Liver (tissue), 8 donors: ENCODE measurements at regions not wholly inside any gene's neighbourhood (a gene's known extent, or its start where the extent isn't known, plus 50 kb on each side); places are given as distances from the start of the nearest gene placed in this dataset.

ENCODE experiments used
- DNase-seq: peaks from one replicate; pipeline ENCODE4 v3.0.0-alpha.2; 2017; ENCODE audit warnings: low spot score
- H3K27ac ChIP-seq, 2 donors: one replicate each; pipeline ENCODE4 v1.7.0; 2013; ENCODE audit warnings: inconsistent platforms in 2 of 2, low read length in 2 of 2, control low read depth in 1 of 2, low read depth in 1 of 2, mild to moderate bottlenecking in 1 of 2
- H3K27me3 ChIP-seq, 4 donors: one replicate each; pipeline versions ENCODE4 v1.6.1 to v1.7.0; 2013; ENCODE audit warnings: low read length in 3 of 4, inconsistent platforms in 1 of 4, mild to moderate bottlenecking in 1 of 4, moderate library complexity in 1 of 4; ENCODE audit not compliant: control insufficient read depth in 4 of 4, insufficient read depth in 4 of 4
- H3K36me3 ChIP-seq, 4 donors: one replicate each; pipeline versions ENCODE4 v1.6.1 to v1.7.0; 2013; ENCODE audit warnings: low read length in 3 of 4, mild to moderate bottlenecking in 3 of 4, low read depth in 1 of 4, moderate library complexity in 1 of 4; ENCODE audit not compliant: control insufficient read depth in 4 of 4, insufficient read depth in 3 of 4
- H3K4me1 ChIP-seq, 4 donors: one replicate each; pipeline versions ENCODE4 v1.6.1 to v1.7.0; 2013; ENCODE audit warnings: low read length in 3 of 4, mild to moderate bottlenecking in 3 of 4, moderate library complexity in 1 of 4; ENCODE audit not compliant: control insufficient read depth in 4 of 4, insufficient read depth in 4 of 4
- H3K4me3 ChIP-seq, 3 donors: one replicate each; pipeline versions ENCODE4 v1.6.1 to v1.7.0; 2013; ENCODE audit warnings: low read length in 3 of 3, control low read depth in 1 of 3, low read depth in 1 of 3, mild to moderate bottlenecking in 1 of 3
- H3K9ac ChIP-seq, 2 donors: one replicate each; pipeline ENCODE4 v1.7.0; 2013; ENCODE audit warnings: low read length in 2 of 2, mild to moderate bottlenecking in 2 of 2, moderate library complexity in 2 of 2, control low read depth in 1 of 2, low read depth in 1 of 2
- H3K9me3 ChIP-seq, 4 donors: one replicate each; pipeline versions ENCODE4 v1.6.1 to v1.7.0; 2013; ENCODE audit warnings: low read length in 3 of 4; ENCODE audit not compliant: control insufficient read depth in 4 of 4
- CTCF ChIP-seq: fragments of 150-350 bp; IDR thresholded peaks from 2 replicates; pipeline ENCODE4 v1.5.1; 2017; ENCODE audit warnings: improper control_type of control experiment, low read depth, low read length; ENCODE audit not compliant: missing input control
- FOXA1 ChIP-seq: IDR thresholded peaks from 2 replicates; pipeline ENCODE4 v1.6.1; 2016; ENCODE audit warnings: antibody characterized with exemption
- HNF4A ChIP-seq, 2 donors: conservative IDR thresholded peaks; 2 replicates each; pipeline ENCODE4 v1.6.1; 2016; ENCODE audit warnings: antibody characterized with exemption in 2 of 2, mild to moderate bottlenecking in 2 of 2
- HNF4G ChIP-seq: IDR thresholded peaks from 2 replicates; pipeline ENCODE4 v1.6.1; 2016; ENCODE audit warnings: antibody characterized with exemption
- RXRA ChIP-seq, 2 donors: IDR thresholded peaks; 2 replicates each; pipeline ENCODE4 v1.6.1; 2017 to 2018; ENCODE audit warnings: antibody characterized with exemption in 2 of 2, mild to moderate bottlenecking in 1 of 2
- SP1 ChIP-seq: IDR thresholded peaks from 2 replicates; pipeline ENCODE4 v1.6.1; 2018; ENCODE audit warnings: antibody characterized with exemption, mild to moderate bottlenecking
- YY1 ChIP-seq: IDR thresholded peaks from 2 replicates; pipeline ENCODE4 v1.6.1; 2016; ENCODE audit warnings: antibody characterized with exemption, mild to moderate bottlenecking
- WGBS: extraction: QIAGEN DNeasy Blood & Tissue Kit; methylation state at CpG from one replicate; pipeline ENCODE4 v1.1.7; 2013; 5-methylcytosine and 5-hydroxymethylcytosine counted together
- TF ChIP-seq, protein P1 (sequence below): IDR thresholded peaks from 2 replicates; pipeline ENCODE4 v1.6.1; 2016; ENCODE audit warnings: antibody characterized with exemption
- TF ChIP-seq, protein P2 (sequence below): IDR thresholded peaks from 2 replicates; pipeline ENCODE4 v1.6.1; 2016; ENCODE audit warnings: antibody characterized with exemption, mild to moderate bottlenecking
- donor health status: healthy.
- donor health status: healthy.
- donor health status: healthy.
- donor health status: healthy.
- donor health status: healthy.

- no peak for DNase-seq
- no peak overlapping the region for H3K27ac ChIP-seq
- peaks cover 0 to 2% (median 0%) of the 10 kb centered on the region in 4 donors for H3K9me3 ChIP-seq
- H3K4me1 ChIP-seq = no peaks in the 10 kb centered on the region
- H3K4me3 ChIP-seq = no peak overlapping the region
- no peak overlapping the region for H3K9ac ChIP-seq
- WGBS = 83% methylated on average over 2 of the region's 2 CpGs
- TF ChIP-seq CTCF = no peak
- H3K36me3 ChIP-seq = no peaks in the 10 kb centered on the region
- H3K27me3 ChIP-seq = peaks cover 0 to 3% (median 0%) of the 10 kb centered on the region in 4 donors
Measured at GRCh38 chr2:102943251-102943650, 181.4 kb downstream of the TMEM182 start.

- no peak for TF ChIP-seq CTCF
- TF ChIP-seq, protein P1, sequence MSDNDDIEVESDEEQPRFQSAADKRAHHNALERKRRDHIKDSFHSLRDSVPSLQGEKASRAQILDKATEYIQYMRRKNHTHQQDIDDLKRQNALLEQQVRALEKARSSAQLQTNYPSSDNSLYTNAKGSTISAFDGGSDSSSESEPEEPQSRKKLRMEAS = no peak
- Histone ChIP-seq H3K36me3 (no peaks in the 10 kb centered on the region), H3K9ac (no peak overlapping the region), H3K27ac (no peak overlapping the region), H3K4me3 (no peak overlapping the region), H3K9me3 (no peaks in the 10 kb centered on the region), H3K27me3 (no peaks in the 10 kb centered on the region), H3K4me1 (no peaks in the 10 kb centered on the region)
- WGBS = 76% methylated on average over 3 of the region's 3 CpGs
- DNase-seq = no peak
Measured at GRCh38 chr2:102950371-102950946, 188.6 kb downstream of the TMEM182 start.

DNA sequence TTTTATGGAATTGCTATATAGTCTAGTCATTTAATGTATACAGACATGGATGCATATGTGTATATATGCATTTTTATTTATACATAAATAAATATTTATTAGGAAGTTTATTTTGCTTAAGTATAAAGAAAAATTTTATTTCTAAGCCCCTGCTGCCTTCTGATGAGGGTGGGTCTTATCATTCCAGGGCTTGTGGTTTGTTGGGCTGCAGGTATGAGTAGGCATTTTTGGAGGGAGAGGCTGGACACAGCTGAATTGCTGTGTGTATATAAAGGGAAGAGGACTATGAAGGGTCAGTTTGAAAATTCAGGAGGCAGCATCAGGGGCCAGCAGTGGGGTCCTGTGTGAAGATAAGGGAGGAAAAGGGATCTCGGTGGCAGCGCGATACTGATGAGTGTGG, 189.4 kb downstream of the TMEM182 start:
- Histone ChIP-seq H3K9me3 (no peaks in the 10 kb centered on the region), H3K36me3 (no peaks in the 10 kb centered on the region), H3K27me3 (no peaks in the 10 kb centered on the region), H3K9ac (no peak overlapping the region), H3K27ac (no peak overlapping the region), H3K4me3 (no peak overlapping the region), H3K4me1 (no peaks in the 10 kb centered on the region)
- TF ChIP-seq, protein P1 = no peak
- TF ChIP-seq SP1 (no peak), HNF4A (conservative IDR thresholded peaks at IDR 0.05) (no peak), CTCF (no peak), RXRA (IDR thresholded peaks at IDR 0.05) (no peak), HNF4G (no peak), YY1 (no peak), FOXA1 (no peak)
- TF ChIP-seq, protein P2, sequence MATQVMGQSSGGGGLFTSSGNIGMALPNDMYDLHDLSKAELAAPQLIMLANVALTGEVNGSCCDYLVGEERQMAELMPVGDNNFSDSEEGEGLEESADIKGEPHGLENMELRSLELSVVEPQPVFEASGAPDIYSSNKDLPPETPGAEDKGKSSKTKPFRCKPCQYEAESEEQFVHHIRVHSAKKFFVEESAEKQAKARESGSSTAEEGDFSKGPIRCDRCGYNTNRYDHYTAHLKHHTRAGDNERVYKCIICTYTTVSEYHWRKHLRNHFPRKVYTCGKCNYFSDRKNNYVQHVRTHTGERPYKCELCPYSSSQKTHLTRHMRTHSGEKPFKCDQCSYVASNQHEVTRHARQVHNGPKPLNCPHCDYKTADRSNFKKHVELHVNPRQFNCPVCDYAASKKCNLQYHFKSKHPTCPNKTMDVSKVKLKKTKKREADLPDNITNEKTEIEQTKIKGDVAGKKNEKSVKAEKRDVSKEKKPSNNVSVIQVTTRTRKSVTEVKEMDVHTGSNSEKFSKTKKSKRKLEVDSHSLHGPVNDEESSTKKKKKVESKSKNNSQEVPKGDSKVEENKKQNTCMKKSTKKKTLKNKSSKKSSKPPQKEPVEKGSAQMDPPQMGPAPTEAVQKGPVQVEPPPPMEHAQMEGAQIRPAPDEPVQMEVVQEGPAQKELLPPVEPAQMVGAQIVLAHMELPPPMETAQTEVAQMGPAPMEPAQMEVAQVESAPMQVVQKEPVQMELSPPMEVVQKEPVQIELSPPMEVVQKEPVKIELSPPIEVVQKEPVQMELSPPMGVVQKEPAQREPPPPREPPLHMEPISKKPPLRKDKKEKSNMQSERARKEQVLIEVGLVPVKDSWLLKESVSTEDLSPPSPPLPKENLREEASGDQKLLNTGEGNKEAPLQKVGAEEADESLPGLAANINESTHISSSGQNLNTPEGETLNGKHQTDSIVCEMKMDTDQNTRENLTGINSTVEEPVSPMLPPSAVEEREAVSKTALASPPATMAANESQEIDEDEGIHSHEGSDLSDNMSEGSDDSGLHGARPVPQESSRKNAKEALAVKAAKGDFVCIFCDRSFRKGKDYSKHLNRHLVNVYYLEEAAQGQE = no peak
- DNase-seq = no peak
- 87% methylated on average over 3 of the region's 3 CpGs for WGBS
